ENCODE measurements at regions not wholly inside any gene's neighbourhood (a gene's known extent, or its start where the extent isn't known, plus 50 kb on each side); places are given as distances from the start of the nearest gene placed in this dataset.

DNA sequence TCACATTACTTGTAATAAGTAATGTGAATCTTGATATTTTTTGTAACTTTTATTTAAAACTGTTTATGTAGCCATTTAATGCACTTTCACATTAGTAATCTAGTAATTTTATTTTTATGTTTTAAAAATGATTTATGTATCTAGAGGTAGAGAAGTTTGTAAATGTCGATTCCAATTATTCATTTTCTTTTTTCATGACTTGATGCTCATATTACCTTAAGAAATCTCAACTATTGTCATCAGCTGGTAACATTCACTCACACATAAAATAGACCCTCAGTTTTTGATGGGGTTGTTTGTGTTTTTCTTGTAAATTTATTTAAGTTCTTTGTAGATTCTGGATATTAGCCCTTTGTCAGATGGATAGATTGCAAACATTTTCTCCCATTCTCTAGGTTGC lies 351.7 kb upstream of the CDH7 start:
- DNase-seq, result no peak

DNA sequence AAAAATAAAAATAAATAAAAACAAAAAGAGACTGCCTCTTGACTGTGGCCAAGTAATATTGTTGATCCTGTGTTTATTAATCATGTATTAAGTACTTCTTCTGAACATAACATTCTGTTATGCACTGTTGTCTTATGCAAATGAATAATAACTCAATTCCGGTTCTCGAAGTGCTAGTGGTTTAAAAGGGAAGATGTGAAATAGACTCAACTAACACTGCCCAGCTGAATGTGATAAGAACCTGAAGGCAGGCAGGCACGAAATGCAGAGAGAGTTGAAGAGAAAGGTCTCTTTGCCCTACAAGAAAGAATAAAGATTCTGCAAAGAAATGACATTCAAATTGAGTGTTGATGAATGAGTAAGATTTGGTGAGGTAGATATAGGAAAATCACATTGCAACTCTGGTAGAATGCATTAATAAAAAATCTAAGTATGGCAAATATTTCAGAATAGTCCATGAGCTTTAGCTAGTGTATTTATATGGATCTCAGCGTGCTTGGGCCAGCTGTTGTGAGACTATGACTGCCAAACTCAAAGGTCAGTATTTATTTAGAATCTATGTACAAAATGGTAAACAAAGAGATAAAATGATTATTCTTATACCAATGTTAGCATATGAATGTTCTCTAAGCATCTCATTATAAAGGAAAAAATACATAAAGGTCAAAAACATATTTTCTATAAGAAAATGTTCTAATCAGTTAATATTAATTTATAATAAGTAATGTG lies 352.3 kb upstream of the CDH7 start:
- no peak for DNase-seq

DNA sequence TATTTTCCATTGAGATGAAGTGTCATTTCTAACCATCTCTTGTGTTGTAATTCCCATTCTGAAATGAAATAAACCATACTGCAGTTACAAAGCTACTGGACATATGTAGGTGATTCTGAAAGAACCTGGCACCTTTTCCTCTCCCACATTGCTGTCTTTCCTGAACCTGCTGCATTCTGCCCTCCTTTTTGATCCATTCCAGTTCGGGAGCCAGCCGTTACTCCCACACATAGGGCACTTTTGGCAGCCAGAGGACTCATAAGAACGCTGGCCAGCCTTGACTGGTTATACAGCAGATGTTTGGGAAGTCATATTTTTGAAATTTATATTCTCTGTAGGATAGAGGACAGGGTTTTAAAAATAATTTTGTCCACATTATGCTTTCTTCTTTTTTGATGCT lies 369.8 kb upstream of the CDH7 start:
- DNase-seq, result no peak

DNA sequence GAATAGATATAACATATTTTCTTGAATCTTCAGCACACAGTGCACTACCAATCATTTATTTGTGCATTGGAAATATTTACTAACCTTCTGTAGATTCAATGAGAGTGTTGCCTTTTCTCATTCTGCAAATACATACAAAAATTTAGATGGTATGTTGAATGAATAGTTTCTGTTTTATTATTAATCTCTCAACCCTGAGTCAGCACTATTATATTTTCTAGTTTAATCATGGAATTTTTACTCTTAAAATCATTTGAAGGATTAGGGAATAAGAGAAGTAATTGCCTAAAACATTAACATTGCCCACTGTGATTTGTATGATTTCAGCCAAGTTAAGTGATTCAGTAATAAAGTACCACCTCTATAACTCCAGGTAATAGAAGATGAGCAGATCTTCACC lies 370.2 kb upstream of the CDH7 start:
- no peak for DNase-seq

DNA sequence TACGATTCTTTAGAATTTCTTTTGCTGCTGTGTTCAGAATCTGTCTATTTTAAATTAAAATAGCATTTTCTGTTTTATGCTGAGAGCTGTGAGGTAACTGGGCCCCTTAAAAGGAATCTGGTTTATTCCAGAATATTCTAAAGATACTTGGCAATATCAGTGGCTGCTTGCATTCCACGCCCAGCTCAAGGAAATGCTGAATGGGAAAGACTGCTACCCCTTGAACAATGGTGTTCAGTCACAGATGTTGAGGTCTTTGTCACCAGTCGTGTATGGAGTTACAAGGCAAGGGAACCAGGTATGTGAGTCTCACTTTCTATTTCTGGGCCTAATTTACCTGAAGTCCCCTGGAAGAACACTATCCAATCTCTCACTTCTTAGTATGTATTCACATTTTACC lies 377.9 kb upstream of the CDH7 start:
- no peak for DNase-seq

DNA sequence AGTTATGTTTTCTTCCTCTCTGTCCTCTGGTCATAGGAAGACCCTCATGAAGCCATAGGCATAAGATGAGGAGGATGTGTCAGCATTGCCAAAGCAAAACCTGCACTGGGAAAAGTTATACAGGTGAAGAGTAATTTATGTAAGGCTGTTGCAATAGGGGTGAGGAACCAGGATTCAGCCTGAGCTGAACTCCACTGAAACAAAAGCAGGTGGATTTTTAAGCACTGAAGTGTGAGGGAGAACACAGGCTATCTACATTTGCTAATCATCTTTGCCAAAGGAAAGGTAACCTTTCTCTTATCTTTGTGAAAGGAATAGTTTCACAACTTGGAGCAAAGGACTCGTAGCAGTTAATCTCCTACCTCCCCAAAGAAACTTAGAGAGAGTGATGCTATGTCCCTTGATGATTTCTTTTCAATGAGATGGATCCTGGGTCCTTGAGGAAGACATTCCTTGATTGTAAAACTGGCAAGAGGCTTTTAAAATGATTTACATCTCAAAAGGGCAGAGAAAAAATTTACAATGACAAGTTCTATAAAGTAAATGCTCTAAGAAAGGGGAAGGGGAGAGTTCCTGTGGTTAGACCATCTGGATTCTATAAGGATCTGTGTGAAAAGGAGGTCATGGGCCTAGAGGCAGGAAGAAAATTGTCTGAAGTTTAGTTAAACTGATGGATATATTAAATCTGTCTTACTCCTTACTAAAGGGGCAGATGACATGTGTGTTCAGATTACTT lies 385.4 kb upstream of the CDH7 start:
- DNase-seq, result no peak

DNA sequence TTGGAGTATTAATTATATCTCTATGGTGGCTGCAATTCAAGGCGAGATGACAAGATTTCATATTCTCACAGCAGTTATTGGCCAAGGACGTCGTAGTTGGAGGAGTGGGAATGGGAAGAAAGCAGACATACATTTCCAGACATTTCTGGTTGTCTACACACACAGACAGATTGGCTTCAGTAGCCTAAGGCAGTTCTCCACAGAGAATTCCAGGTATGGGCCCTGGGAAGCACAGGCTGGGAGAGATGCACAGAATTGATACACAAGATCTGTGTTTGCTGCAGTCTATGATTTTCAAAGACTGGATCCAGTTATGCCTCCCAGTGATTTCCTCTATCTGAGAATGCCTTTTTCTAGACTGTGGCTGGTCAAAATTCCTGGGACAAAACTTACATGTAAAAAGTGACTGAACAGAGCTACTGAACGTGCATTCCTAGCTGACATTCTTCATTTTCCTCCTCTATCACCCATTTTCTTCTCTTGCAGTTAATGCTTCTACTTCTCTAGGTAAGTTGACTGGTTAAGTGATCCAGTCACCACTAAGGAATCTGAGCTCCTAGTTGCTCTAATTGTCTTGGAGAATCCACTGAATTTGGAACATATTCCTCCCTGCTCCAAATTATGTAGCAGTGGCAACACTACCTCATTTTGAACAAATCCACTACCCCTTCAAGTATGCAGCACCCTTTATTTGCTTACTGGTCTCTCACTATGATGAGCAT lies 386.7 kb upstream of the CDH7 start:
- DNase-seq, result peak; percentile 4

DNA sequence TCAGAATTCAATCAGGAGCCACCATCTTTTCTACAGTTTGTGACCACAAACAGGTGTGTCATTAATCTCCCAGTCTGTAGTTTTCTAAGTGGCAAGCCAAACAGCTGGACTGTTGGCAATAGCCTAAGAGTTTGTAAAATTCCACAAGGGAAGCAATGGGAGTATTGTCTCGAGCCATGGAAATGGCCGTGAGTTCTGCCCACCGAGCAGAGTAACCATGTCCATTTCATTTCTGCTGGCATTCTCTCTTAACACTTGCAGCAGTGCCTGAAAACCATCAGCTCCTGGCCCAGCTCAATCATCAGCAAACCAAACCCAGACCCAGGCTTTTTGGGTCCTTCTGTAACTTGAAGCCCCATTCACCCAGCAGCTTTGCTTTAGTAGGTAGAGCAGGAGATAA lies 387.8 kb upstream of the CDH7 start:
- no peak for DNase-seq

DNA sequence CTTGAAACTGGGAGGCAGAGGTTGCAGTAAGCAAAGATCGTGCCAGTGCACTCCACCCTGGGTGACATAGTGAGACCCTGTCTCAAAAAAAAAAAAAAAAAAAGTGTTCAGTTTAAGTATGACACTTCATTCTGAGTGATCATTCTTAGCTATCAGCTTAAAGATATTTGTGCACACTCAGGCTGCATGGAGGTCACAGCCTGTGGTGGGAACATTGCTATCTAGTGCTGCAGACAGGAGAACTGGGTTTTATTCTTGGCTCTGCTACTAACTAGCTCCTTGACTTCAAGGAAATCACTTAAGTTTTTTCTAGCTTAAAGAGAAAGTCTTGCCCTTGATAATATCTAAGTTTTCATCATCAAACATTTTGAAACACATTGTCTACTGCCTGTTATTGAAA lies 391.3 kb upstream of the CDH7 start:
- DNase-seq, result no peak

DNA sequence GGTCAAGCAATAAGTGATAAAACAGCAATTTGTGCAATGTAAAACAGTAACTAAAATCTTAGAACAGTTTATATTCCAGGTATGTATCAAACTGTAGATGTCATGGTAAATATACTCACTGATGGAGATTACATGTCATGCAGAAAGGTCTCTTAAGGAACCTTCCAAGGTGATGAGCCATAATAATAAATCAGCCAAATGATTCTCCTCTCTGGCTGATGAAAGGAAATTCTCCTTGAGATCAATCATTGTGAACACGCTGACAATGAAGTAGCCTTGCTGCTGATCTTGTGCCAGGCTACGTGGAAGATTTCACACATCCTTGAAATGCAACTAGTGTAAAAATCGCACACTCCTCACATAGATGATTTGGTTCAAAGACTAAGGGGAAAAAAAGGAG lies 392.5 kb upstream of the CDH7 start:
- no peak for DNase-seq

DNA sequence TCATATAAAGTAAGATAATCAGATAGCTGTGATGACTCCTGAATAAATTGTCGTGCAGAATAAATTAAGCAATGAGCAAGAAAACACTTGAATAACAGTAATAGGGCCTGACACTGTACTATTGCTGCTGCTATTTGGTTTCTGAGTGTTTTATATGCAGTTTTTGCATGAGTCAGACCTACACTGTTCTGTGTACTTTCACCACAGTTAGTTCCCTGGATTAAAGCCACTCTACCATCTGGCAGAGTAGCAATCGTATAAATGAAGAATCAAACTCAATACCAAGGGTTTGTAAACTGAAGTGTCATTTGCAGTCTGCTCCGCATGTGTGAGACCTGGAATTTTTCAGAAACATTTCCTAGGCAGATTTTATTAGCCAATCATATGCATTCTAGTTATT lies 398.6 kb upstream of the CDH7 start:
- no peak for DNase-seq

DNA sequence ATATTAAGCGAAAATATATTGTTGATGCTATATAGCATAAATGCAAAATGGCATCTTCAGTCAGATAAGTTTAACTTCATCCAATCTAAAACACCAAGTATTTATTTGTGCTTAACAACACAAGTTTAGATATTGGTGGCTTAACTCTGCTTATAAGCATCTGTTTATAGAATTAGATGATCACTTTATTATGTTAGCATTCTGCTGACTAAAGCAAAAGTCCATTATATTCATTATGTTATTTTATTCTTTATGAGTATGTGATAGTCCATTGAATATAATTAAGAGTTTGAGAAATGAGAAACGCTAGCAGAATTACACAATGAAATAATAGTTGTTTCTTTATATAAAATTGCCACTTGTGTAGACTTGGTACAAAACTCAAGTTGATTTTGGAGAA lies 401.2 kb upstream of the CDH7 start:
- no peak for DNase-seq

DNA sequence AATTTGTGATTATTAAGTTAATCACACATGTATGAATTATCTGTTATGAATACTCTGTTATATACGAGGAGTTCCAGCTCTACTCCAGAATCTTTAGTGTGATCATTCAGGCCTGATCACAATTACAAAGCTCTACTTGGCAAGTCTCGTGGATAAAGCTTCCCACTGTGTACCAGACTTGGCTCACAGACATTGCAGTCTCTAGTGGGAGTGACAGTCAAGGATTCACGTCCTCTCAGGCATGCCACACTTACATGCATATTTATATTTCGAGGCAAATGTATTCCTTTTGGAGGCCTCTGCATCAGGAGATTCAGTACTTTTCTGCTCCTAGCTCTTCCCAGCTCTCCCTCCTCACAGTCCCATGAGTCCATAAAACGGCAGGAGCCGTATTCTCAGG lies 403.4 kb upstream of the CDH7 start:
- DNase-seq, result no peak

DNA sequence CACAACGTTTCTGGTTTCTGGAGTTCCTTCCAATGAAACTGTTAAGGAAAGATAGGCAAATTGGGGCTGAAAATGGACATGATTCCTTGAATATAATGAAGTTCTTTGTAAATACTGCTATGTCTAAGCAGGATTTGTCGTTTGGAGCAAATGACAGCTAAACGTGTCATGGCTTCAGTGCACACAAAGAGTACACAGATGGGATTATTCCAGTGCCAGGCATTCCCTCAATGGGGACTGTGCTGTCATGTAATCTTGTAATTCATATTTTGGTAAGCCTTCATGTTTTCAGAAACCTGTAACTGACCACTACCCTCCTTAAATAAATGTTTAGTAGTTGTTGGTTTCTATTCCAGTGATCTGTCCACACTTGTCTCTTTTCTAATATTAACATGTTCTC lies 404.7 kb upstream of the CDH7 start:
- no peak for DNase-seq

DNA sequence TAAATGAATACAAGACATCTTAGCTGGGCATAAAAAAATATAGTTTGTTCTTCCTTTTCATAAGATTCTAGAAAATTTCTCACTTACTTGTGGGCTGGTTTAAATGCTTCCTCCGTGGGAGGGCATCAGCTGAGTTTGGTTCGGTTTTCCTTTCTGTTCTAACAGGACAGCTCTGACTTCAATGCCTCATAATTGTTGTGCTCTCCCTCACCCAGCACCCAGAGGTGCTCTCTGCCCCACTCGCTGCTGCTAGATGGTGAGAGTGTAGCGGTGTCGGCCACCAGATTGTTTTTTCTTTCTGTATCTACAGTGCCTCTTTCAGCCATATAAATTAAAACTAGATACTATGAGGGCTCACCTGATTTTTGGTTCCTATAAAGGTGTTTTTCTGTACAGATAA lies 407.2 kb upstream of the CDH7 start:
- DNase-seq, result no peak

DNA sequence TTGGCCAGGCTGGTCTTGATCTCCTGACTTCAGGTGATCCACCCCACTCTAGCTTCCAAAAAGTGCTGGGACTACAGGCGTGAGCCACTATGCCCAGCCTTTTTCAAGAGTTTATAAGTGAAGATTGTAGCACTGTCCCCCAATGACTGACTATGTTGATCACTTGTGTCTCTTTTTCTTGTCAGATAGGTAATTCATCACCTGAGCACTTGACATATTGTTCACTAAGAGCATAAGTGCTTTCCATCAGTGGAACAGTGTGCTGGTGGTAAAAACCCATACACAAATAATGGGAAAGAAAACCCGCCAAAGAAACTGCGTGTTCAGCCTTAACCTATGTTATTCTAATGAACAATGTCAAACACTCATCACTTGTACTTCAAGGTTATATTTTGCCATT lies 414.4 kb upstream of the CDH7 start:
- DNase-seq, result no peak

DNA sequence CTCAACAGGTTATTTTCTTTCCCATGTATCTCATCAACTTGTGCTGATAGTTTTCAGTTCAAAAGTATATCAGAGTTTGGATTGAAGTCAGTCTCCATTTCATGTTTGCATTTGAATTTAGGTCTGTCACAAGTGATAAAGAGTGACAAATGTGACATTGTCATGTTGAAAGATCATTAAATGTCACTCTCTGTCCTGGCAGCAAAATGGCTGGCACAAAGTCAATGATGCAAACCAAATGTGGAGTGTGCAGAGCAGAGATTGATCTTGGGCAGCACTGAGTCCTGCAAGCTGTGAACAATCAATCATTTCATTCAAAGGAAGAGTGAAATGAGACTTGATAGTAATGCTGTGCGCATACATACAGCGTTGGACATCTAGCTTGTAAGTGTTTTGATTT lies 421.8 kb upstream of the CDH7 start:
- no peak for DNase-seq

DNA sequence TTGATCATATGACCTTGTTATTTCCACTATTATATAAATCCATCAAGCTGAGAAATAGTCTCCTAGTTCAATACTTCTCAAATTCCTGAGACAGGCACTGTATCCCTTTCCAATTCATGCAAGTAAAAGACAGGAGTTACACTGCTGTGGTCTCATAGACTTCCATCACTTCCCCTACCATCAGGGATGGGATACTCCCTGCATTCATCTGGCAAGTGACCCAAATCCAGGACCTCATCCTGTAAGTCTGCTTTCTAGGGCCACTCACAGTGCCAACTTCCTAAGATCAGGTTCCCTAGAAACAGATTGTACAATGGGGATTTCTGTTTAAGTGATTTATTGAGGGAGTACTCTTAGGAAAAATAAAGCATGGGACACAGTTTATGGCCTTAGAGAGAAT lies 424.0 kb upstream of the CDH7 start:
- DNase-seq, result no peak

DNA sequence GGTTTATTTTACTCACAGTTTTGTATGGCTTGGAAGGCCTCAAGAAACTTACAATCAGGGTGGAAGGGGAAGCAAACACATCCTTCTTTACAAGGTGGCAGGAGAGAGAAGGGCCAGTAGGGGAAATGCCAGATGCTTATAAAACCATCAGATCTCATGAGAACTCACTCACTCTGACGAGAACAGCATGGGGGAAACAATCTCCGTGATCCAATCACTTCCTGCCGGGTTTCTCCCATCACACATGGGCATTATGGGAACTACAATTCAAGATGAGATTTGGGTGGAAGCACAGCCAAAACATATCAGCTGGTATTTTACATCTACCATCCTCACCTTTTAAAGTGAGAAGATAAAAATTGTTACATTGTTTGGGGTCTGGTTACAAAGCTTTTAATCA lies 427.9 kb upstream of the CDH7 start:
- DNase-seq, result no peak

DNA sequence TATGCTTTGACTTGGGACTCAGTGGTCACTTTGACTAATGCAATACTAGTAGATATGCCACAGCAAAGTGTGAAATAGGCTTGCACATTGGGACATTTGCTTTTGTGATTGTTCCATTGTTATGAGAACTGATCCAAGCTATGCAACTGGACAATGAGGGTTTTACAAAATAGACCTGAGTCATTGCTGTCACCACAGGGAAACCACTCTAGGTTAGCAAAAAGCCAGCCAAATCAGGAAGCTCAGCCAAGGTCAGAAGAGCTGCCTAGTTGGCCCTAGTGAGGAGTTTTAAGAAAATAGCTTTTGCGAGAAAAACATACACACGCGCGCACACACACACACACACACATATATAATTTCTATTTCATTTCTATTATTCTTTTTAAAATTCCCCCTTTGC lies 452.4 kb upstream of the CDH7 start:
- DNase-seq, result no peak

DNA sequence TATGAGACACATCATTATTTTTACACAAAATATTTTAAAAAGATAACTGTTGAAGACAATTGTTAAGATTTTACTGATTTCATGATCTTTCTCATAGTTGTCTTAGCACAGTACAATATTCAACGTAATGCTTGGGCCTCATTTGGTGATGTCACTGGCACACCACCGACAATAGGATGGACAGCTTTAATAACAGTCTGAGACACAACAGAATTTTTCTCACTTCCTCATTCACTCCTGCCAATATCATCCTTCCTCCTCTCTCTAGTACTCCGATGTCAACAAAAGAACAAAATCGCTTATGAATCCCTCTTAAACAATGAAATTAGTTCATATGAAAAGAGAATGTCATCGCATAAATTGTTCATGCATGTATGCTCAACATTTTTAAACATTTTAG lies 461.9 kb upstream of the CDH7 start:
- DNase-seq, result no peak

DNA sequence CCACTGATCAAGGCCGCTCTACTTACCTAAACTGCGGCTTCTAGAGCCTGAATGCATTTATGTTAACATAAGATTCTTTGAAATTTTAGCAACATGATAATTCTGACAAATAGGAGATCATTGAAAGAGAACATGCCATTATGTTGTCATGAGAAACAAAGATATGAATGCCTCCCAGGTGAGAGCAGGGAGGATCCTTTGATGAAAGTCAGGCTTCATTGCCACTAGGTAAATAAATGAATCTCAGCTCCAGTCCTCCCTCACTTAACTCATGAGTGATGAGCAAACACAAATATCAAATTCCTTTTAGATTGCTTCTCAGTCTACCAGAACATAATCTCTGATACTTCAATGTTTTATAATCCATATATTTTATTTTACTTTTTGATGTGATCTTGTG lies 463.2 kb upstream of the CDH7 start:
- DNase-seq, result peak; percentile 39

DNA sequence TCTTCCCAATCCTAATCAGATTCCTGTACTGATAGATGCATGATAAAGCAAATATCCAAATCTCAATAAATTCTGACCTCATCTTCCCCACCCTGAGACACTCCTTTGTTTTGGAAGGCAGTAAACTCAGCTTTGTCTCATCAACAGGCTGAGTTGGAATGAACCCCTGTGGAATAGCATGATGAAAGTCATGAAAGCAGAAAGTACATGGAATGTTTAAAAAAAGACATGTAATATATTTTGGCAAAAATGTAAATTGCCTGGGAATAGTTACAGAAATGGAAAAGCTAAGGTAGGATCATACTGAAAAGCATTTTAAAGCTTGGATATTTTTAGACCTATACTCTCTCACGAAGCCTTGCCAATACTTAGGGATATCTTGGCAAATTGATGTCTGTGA lies 468.7 kb upstream of the CDH7 start:
- no peak for DNase-seq

DNA sequence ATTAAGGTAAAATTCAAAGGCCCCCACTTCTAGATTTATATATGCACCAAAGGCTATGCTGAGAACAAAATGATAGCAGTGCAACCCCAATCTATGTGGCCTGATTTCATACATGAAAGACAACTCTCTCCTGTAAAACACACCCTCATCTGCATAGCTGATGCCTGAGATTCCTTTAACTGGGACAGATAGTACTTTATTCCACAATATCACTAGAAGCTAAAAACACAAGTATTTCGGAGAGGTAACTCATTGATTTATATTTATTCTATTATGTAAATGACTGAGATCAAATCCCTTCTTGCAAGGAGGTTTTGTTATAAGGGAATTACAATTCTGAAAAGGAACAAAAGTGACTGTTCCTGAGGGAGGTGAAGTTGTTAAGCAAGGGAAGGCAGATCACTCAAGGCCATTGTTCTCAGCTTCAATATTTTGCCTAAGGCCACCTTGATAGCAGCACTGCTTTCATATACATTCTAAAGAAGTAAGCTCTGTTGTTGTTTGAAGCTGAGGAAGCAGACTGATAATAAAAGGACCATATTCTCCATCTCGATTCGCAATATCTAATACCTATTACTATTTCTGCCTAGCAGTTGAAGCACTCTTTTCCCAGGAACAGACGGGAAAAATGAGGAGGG lies 471.0 kb upstream of the CDH7 start:
- DNase-seq, result no peak

Data from kidney glomerular epithelial cell (primary cell).